GM19240 (cell line): ENCODE measurements at regions not wholly inside any gene's neighbourhood (a gene's known extent, or its start where the extent isn't known, plus 50 kb on each side); places are given as distances from the start of the nearest gene placed in this dataset.
"Not testable (repeated sequence)": the region's sequence is repeated elsewhere in the genome, so short reads cannot be mapped to it uniquely, and the experiment has no call there.

ENCODE experiments used
- DNase-seq: peaks from one replicate; pipeline ENCODE4 v3.0.0; 2011; ENCODE audit warnings: low spot score; ENCODE audit not compliant: insufficient read length

- not testable (repeated sequence) for DNase-seq
Measured at GRCh38 chr6:112974931-112975330, 627.8 kb downstream of the RFPL4B start.

- DNase-seq, result not testable (repeated sequence)
Measured at GRCh38 chr6:112976579-112976978, 629.4 kb downstream of the RFPL4B start.

- no peak for DNase-seq
Measured at GRCh38 chr6:112979830-112980229, 632.7 kb downstream of the RFPL4B start.

GRCh38 chr6:112980676-112981075 lies 633.5 kb downstream of the RFPL4B start:
- no peak for DNase-seq

GRCh38 chr6:112983713-112984261 lies 636.7 kb downstream of the RFPL4B start:
- no peak for DNase-seq

GRCh38 chr6:112984899-112985298 lies 637.8 kb downstream of the RFPL4B start:
- DNase-seq, result no peak

GRCh38 chr6:112986321-112986720 lies 639.2 kb downstream of the RFPL4B start:
- DNase-seq, result no peak

- no peak for DNase-seq
Measured at GRCh38 chr6:112988748-112989147, 641.6 kb downstream of the RFPL4B start.

GRCh38 chr6:112990971-112991370 lies 643.8 kb downstream of the RFPL4B start:
- no peak for DNase-seq

GRCh38 chr6:112991912-112992311 lies 644.8 kb downstream of the RFPL4B start:
- no peak for DNase-seq

- DNase-seq, result no peak
Measured at GRCh38 chr6:112997421-112998085, 650.4 kb downstream of the RFPL4B start.

GRCh38 chr6:113004054-113004453 lies 656.9 kb downstream of the RFPL4B start:
- DNase-seq, result no peak

GRCh38 chr6:113004470-113005270 lies 657.5 kb downstream of the RFPL4B start:
- DNase-seq, result no peak

GRCh38 chr6:113006494-113006893 lies 659.4 kb downstream of the RFPL4B start:
- no peak for DNase-seq

- DNase-seq, result no peak
Measured at GRCh38 chr6:113009682-113010081, 662.6 kb downstream of the RFPL4B start.

- DNase-seq, result no peak
Measured at GRCh38 chr6:113010196-113010989, 663.3 kb downstream of the RFPL4B start.

GRCh38 chr6:113011389-113011788 lies 664.3 kb downstream of the RFPL4B start:
- no peak for DNase-seq

GRCh38 chr6:113011801-113012200 lies 664.7 kb downstream of the RFPL4B start:
- no peak for DNase-seq

- no peak for DNase-seq
Measured at GRCh38 chr6:113015249-113015648, 668.1 kb downstream of the RFPL4B start.

GRCh38 chr6:113017353-113017752 lies 670.2 kb downstream of the RFPL4B start:
- DNase-seq, result no peak

- DNase-seq, result no peak
Measured at GRCh38 chr6:113018351-113019151, 671.4 kb downstream of the RFPL4B start.
